A673 (cell line): ENCODE measurements at regions not wholly inside any gene's neighbourhood (a gene's known extent, or its start where the extent isn't known, plus 50 kb on each side); places are given as distances from the start of the nearest gene placed in this dataset.

Experiments used
- BruUV-seq: library from RNA; stranded (reverse); fragments of 400-500 nt; replicated peaks from 2 replicates; lab custom pipeline; 2021; lab: Mats Ljungman, UMichigan
- CTCF ChIA-PET: fragments of 300-600 bp; sonication (Branson Sonifier 250); formaldehyde crosslinking; loops from one replicate; lab custom pipeline; 2022; ENCODE audit warnings: antibody characterized with exemption; lab: Charles Lee
- POLR2A ChIA-PET: fragments of 300-600 bp; sonication (Branson Sonifier 250); formaldehyde crosslinking; loops from one replicate; lab custom pipeline; 2022; ENCODE audit warnings: antibody characterized with exemption; ENCODE audit not compliant: low non-redundant PET; lab: Charles Lee
- DNase-seq: peaks from one replicate; pipeline ENCODE4 v3.0.0-alpha.2; 2015; ENCODE audit warnings: low spot score
- H3K27ac ChIP-seq: fragments of 200-600 bp; sonication (generic); 2 replicates; pipeline ENCODE4 v1.5.1; 2016; ENCODE audit warnings: mixed run types, low read depth, mild to moderate bottlenecking, mixed read lengths, antibody characterized with exemption, low read length; ENCODE audit not compliant: poor library complexity, severe bottlenecking
- H3K27me3 ChIP-seq: fragments of 200-600 bp; sonication (generic); replicated peaks from 2 replicates; pipeline ENCODE4 v1.6.1; 2017; ENCODE audit warnings: mixed run types, low read depth, mild to moderate bottlenecking, mixed read lengths, antibody characterized with exemption, low read length; ENCODE audit not compliant: insufficient read depth, poor library complexity
- H3K36me3 ChIP-seq: fragments of 200-600 bp; sonication (generic); 2 replicates; pipeline ENCODE4 v1.6.1; 2016; ENCODE audit warnings: mixed run types, mild to moderate bottlenecking, mixed read lengths, antibody characterized with exemption, low read length; ENCODE audit not compliant: insufficient read depth, poor library complexity, severe bottlenecking
- H3K4me1 ChIP-seq: fragments of 200-600 bp; sonication (generic); 2 replicates; pipeline ENCODE4 v1.6.1; 2017; ENCODE audit warnings: mixed run types, mild to moderate bottlenecking, mixed read lengths, antibody characterized with exemption, low read length; ENCODE audit not compliant: insufficient read depth, poor library complexity, severe bottlenecking
- H3K4me3 ChIP-seq: fragments of 200-600 bp; sonication (generic); 2 replicates; pipeline ENCODE4 v1.5.1; 2016; ENCODE audit warnings: low read depth, mixed run types, mild to moderate bottlenecking, mixed read lengths, low read length; ENCODE audit not compliant: poor library complexity, severe bottlenecking
- H3K9me3 ChIP-seq: fragments of 200-600 bp; sonication (generic); 2 replicates; pipeline ENCODE4 v1.6.1; 2016; ENCODE audit warnings: mixed run types, low read depth, mild to moderate bottlenecking, mixed read lengths, antibody characterized with exemption, low read length; ENCODE audit not compliant: poor library complexity, severe bottlenecking
- EZH2 ChIP-seq: fragments of 200-600 bp; sonication (generic); IDR thresholded peaks from 2 replicates; pipeline ENCODE4 v1.6.1; 2017; ENCODE audit warnings: borderline replicate concordance, low read depth, mild to moderate bottlenecking, mixed read lengths, antibody characterized with exemption, low read length; ENCODE audit not compliant: poor library complexity, severe bottlenecking
- intact Hi-C: fragments of 100-400 bp; cut with micrococcal nuclease; formaldehyde crosslinking; loops from one replicate; pipeline ENCODE4 v1.10.0; 2022; ENCODE audit not compliant: unreplicated experiment
- TF ChIP-seq, protein P1 (sequence below): fragments of 300-800, 200-600 bp; sonication (generic); conservative IDR thresholded peaks from 2 replicates; pipeline ENCODE4 v1.5.1; 2017; ENCODE audit warnings: low read depth, mild to moderate bottlenecking, antibody characterized with exemption, low read length, moderate library complexity, mixed read lengths

DNA sequence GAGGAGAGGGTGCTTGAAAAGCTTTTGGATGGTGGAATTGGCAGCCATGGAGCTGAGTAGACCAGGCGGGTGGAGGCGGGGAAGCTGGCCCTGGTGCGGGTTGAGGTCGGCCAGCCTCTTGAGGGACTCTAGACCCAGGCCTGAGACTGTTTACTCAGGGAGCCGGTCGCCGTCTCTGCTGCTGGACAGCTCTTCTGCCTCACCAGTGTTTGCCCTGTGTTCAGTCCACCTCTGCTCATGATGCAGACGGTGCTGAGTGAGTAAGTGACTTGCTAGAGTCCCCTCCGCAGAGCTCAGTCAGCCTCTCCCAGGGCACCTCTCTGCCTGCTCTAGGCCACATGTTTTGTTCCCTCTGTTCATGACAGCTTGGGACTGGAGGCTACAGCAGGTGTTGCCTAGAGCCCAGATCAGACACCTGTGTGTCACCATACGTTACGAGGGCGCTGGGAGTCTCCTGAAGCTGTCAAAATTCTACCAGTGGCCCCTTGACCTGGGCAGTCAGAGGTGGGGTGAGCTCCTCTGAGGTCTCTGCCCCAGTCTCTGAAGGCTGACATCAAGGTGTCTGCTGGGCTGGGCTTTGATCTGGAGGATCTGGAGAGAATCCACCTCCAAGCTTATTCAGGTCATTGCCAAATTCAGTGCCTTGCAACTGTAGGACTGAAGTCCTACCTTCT is 73.5 kb upstream of the WNT4 start:
- Histone ChIP-seq H3K36me3 (no peaks in the 10 kb centered on the region), H3K4me3 (no peak overlapping the region), H3K9me3 (no peaks in the 10 kb centered on the region), H3K27me3 (peaks cover 39% of the 10 kb centered on the region), H3K4me1 (peaks cover 5% of the 10 kb centered on the region), H3K27ac (no peak overlapping the region)
- TF ChIP-seq, protein P1, sequence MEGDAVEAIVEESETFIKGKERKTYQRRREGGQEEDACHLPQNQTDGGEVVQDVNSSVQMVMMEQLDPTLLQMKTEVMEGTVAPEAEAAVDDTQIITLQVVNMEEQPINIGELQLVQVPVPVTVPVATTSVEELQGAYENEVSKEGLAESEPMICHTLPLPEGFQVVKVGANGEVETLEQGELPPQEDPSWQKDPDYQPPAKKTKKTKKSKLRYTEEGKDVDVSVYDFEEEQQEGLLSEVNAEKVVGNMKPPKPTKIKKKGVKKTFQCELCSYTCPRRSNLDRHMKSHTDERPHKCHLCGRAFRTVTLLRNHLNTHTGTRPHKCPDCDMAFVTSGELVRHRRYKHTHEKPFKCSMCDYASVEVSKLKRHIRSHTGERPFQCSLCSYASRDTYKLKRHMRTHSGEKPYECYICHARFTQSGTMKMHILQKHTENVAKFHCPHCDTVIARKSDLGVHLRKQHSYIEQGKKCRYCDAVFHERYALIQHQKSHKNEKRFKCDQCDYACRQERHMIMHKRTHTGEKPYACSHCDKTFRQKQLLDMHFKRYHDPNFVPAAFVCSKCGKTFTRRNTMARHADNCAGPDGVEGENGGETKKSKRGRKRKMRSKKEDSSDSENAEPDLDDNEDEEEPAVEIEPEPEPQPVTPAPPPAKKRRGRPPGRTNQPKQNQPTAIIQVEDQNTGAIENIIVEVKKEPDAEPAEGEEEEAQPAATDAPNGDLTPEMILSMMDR: no peak
- no peak for TF ChIP-seq EZH2
- CTCF ChIA-PET: no interaction called here
- no peak for DNase-seq
- POLR2A ChIA-PET: no interaction called here
- intact Hi-C loops: no loop called here
- no TSS peak for BruUV-seq

DNA sequence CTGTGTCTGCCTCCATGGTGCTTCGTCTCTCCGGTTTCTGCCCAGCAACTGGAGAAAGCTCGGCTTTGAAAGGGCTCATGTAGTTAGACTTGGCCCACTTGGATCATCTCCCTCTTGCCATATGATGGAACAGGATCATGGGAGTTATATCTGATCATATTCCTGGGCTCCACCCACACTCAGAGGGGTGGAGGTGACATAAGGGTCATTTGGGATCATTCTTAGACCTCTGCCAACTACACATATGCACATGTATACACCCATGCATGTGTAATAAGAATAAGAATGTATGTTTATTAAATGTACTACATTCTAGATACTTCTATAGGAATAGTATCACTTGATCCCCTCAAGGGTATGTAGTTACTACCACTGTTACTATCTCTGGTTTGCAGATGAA is 74.1 kb upstream of the WNT4 start:
- BruUV-seq: no TSS peak
- POLR2A ChIA-PET: no interaction called here
- H3K4me3 ChIP-seq: no peak overlapping the region
- no peak for DNase-seq
- intact Hi-C loops: no loop called here
- no peaks in the 10 kb centered on the region for H3K36me3 ChIP-seq
- H3K27me3 ChIP-seq: peaks cover 33% of the 10 kb centered on the region
- peaks cover 5% of the 10 kb centered on the region for H3K4me1 ChIP-seq
- TF ChIP-seq, protein P1: no peak
- TF ChIP-seq EZH2: no peak
- no peaks in the 10 kb centered on the region for H3K9me3 ChIP-seq
- CTCF ChIA-PET: no interaction called here
- no peak overlapping the region for H3K27ac ChIP-seq

- DNase-seq: no peak
- BruUV-seq: no TSS peak
- Histone ChIP-seq H3K4me3 (no peak overlapping the region), H3K27me3 (peaks cover 23% of the 10 kb centered on the region), H3K27ac (no peak overlapping the region), H3K4me1 (no peaks in the 10 kb centered on the region), H3K36me3 (no peaks in the 10 kb centered on the region), H3K9me3 (no peaks in the 10 kb centered on the region)
- no peak for TF ChIP-seq EZH2
- TF ChIP-seq, protein P1: no peak
- POLR2A ChIA-PET: no interaction called here
- intact Hi-C loops: no loop called here
- CTCF ChIA-PET: no interaction called here
These were observed 75.0 kb upstream of the WNT4 start for GRCh38 chr1:22217811-22218460.
